Upper lobe of right lung (tissue), 1 donor: ENCODE measurements at regions not wholly inside any gene's neighbourhood (a gene's known extent, or its start where the extent isn't known, plus 50 kb on each side); places are given as distances from the start of the nearest gene placed in this dataset.
"Not testable (repeated sequence)": the region's sequence is repeated elsewhere in the genome, so short reads cannot be mapped to it uniquely, and the experiment has no call there.

Source experiments
- ATAC-seq: fragments of 200-7000 bp; cut with Tn5 transposase; one replicate; pipeline ENCODE4 v1.9.1; 2020; ENCODE audit warnings: mild to moderate bottlenecking, moderate library complexity
- DNase-seq: peaks from one replicate; pipeline ENCODE4 v3.0.0-alpha.2; 2020
- H3K27ac ChIP-seq: fragments of 200-600 bp; one replicate; pipeline ENCODE4 v1.8.0; 2022
- H3K27me3 ChIP-seq: fragments of 200-600 bp; one replicate; pipeline ENCODE4 v1.8.0; 2022; ENCODE audit warnings: mild to moderate bottlenecking
- H3K36me3 ChIP-seq: fragments of 200-600 bp; one replicate; pipeline ENCODE4 v1.8.0; 2022
- H3K4me1 ChIP-seq: fragments of 200-600 bp; one replicate; pipeline ENCODE4 v1.8.0; 2022
- H3K4me3 ChIP-seq: fragments of 200-600 bp; one replicate; pipeline ENCODE4 v1.8.0; 2022; ENCODE audit warnings: mild to moderate bottlenecking
- H3K9me3 ChIP-seq: fragments of 200-600 bp; one replicate; pipeline ENCODE4 v1.8.0; 2022
- CTCF ChIP-seq: fragments of 200-600 bp; IDR thresholded peaks from one replicate; pipeline ENCODE4 v1.8.0; 2022; ENCODE audit warnings: antibody characterized with exemption
- intact Hi-C: fragments of 100-400 bp; cut with DNase I; formaldehyde crosslinking; loops from one replicate; pipeline ENCODE4 v1.11.0; 2022
- donor health status: DM: no; HTN: yes; CAD: no; lungs with severe emphysema.

DNA sequence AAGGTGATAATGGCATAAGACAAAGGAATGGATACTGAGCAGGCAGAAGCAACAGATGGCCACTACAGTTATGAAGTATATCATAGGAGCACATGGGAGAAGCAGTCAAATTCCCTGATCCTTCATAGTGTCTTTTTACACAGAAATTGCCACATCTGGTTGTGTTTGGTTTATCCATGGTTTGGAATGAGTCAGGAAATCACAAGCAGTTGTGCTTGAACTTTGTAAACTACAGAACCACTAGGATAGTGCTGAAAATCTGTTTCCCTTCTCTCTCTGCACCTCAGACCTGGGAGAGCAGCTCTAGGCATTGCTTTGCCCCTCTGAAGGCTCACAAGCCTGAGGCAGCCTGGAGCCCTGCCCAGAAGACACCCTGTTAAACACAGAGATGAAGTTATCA lies 134.0 kb downstream of the DMRT2 start:
- intact Hi-C loops: no loop called here
- ATAC-seq: no peak
- H3K36me3 ChIP-seq: no peaks in the 10 kb centered on the region
- no peaks in the 10 kb centered on the region for H3K27me3 ChIP-seq
- H3K4me1 ChIP-seq: no peaks in the 10 kb centered on the region
- no peak overlapping the region for H3K4me3 ChIP-seq
- no peak for TF ChIP-seq CTCF
- H3K27ac ChIP-seq: no peak overlapping the region
- DNase-seq: no peak
- H3K9me3 ChIP-seq: no peaks in the 10 kb centered on the region

- H3K4me3 ChIP-seq, H3K4me1 ChIP-seq, DNase-seq, H3K27me3 ChIP-seq, ATAC-seq, H3K27ac ChIP-seq, intact Hi-C loops, H3K9me3 ChIP-seq, H3K36me3 ChIP-seq: not testable (repeated sequence)
Observed at GRCh38 chr9:1187137-1187536, 137.0 kb downstream of the DMRT2 start.

DNA sequence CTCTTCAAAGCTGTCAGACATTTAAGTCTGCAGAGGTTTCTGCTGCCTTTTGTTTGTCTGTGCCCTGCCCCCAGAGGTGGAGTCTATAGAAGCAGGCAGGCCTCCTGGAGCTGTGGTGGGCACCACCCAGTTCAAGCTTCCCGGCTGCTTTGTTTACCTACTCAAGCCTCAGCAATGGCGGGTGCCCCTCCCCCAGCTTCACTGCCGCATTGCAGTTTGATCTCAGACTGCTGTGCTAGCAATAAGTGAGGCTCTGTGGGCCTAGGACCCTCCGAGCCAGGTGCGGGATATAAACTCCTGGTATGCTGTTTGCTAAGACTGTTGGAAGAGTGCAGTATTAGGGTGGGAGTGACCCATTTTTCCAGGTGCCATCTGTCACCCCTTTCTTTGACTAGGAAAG lies 145.5 kb downstream of the DMRT2 start:
- H3K27ac ChIP-seq, H3K9me3 ChIP-seq, DNase-seq, H3K27me3 ChIP-seq, ATAC-seq, intact Hi-C loops, H3K36me3 ChIP-seq, H3K4me1 ChIP-seq, H3K4me3 ChIP-seq: not testable (repeated sequence)

GRCh38 chr9:1198085-1198484 lies 147.9 kb downstream of the DMRT2 start:
- Histone ChIP-seq H3K4me1 (no peaks in the 10 kb centered on the region), H3K27ac (no peak overlapping the region), H3K4me3 (no peak overlapping the region), H3K36me3 (no peaks in the 10 kb centered on the region), H3K9me3 (no peaks in the 10 kb centered on the region), H3K27me3 (no peaks in the 10 kb centered on the region)
- intact Hi-C loops: no loop called here
- no peak for TF ChIP-seq CTCF
- ATAC-seq (no peak), DNase-seq (no peak)

DNA sequence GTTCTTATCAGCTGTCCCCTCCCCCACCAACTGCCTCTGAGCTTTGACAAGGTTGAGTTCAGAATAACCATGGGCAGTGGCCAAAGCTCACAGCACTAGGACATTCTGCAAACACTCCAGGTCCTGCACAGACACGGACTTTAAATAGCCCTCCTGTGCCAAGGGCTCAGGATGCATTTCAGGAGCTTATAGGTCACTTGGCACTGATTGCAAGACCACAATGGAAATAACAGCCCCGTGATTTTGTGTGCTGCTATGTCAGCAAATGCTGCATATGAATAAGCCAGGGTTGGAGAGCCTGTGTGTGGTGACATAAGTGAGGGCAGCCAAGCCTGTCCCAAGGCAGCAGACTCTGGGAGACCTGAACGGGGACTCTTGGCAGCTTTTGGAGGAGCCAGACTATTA lies 150.7 kb downstream of the DMRT2 start:
- H3K9me3 ChIP-seq: no peaks in the 10 kb centered on the region
- ATAC-seq (peak; percentile 80), DNase-seq (no peak)
- no peak for TF ChIP-seq CTCF
- intact Hi-C loops: no loop called here
- H3K4me1 ChIP-seq: no peaks in the 10 kb centered on the region
- no peaks in the 10 kb centered on the region for H3K36me3 ChIP-seq
- H3K27me3 ChIP-seq: no peaks in the 10 kb centered on the region
- no peak overlapping the region for H3K4me3 ChIP-seq
- H3K27ac ChIP-seq: no peak overlapping the region

GRCh38 chr9:1201262-1201661 lies 151.1 kb downstream of the DMRT2 start:
- no peak for DNase-seq
- Histone ChIP-seq H3K27me3 (no peaks in the 10 kb centered on the region), H3K4me3 (no peak overlapping the region), H3K4me1 (no peaks in the 10 kb centered on the region), H3K9me3 (no peaks in the 10 kb centered on the region), H3K36me3 (no peaks in the 10 kb centered on the region), H3K27ac (no peak overlapping the region)
- no peak for ATAC-seq
- TF ChIP-seq CTCF: no peak
- intact Hi-C loops: no loop called here

GRCh38 chr9:1201901-1202300 lies 151.7 kb downstream of the DMRT2 start:
- no peaks in the 10 kb centered on the region for H3K9me3 ChIP-seq
- no peak for ATAC-seq

More at GRCh38 chr9:1201901-1202300, 151.7 kb downstream of the DMRT2 start:
- intact Hi-C loops: no loop called here
- no peak for TF ChIP-seq CTCF
- H3K36me3 ChIP-seq: no peaks in the 10 kb centered on the region
- H3K27me3 ChIP-seq: no peaks in the 10 kb centered on the region
- H3K27ac ChIP-seq: no peak overlapping the region
- DNase-seq: no peak
- H3K4me1 ChIP-seq: no peaks in the 10 kb centered on the region
- no peak overlapping the region for H3K4me3 ChIP-seq
